ENCODE measurements at regions not wholly inside any gene's neighbourhood (a gene's known extent, or its start where the extent isn't known, plus 50 kb on each side); places are given as distances from the start of the nearest gene placed in this dataset.
"Not testable (repeated sequence)": the region's sequence is repeated elsewhere in the genome, so short reads cannot be mapped to it uniquely, and the experiment has no call there.

- no peak for DNase-seq (ENCODE audit: low spot score)
Measured at GRCh38 chr3:89628856-89629670, 521.6 kb downstream of the EPHA3 start.

GRCh38 chr3:89635137-89635536, 527.7 kb downstream of the EPHA3 start:
- no peak for DNase-seq (ENCODE audit: low spot score)

GRCh38 chr3:89644716-89645115, 537.3 kb downstream of the EPHA3 start:
- DNase-seq (ENCODE audit: low spot score), result no peak

- DNase-seq (ENCODE audit: low spot score), result no peak
Measured at GRCh38 chr3:89649431-89649830, 542.0 kb downstream of the EPHA3 start.

GRCh38 chr3:89654031-89654430, 546.6 kb downstream of the EPHA3 start:
- no peak for DNase-seq (ENCODE audit: low spot score)

- no peak for DNase-seq (ENCODE audit: low spot score)
Measured at GRCh38 chr3:89656388-89656787, 549.0 kb downstream of the EPHA3 start.

GRCh38 chr3:89679686-89680085, 572.3 kb downstream of the EPHA3 start:
- DNase-seq (ENCODE audit: low spot score), result no peak

GRCh38 chr3:89682556-89682955, 575.1 kb downstream of the EPHA3 start:
- DNase-seq (ENCODE audit: low spot score), result no peak

GRCh38 chr3:89685731-89686130, 578.3 kb downstream of the EPHA3 start:
- no peak for DNase-seq (ENCODE audit: low spot score)

GRCh38 chr3:89690646-89691045, 583.2 kb downstream of the EPHA3 start:
- DNase-seq (ENCODE audit: low spot score), result no peak

- DNase-seq (ENCODE audit: low spot score), result no peak
Measured at GRCh38 chr3:89692601-89693000, 585.2 kb downstream of the EPHA3 start.

GRCh38 chr3:89697321-89697916, 590.0 kb downstream of the EPHA3 start:
- DNase-seq (ENCODE audit: low spot score), result no peak

GRCh38 chr3:89698208-89698830, 590.9 kb downstream of the EPHA3 start:
- no peak for DNase-seq (ENCODE audit: low spot score)

GRCh38 chr3:89699229-89699628, 591.8 kb downstream of the EPHA3 start:
- DNase-seq (ENCODE audit: low spot score), result no peak

- DNase-seq (ENCODE audit: low spot score), result no peak
Measured at GRCh38 chr3:89699771-89700170, 592.4 kb downstream of the EPHA3 start.

GRCh38 chr3:89702404-89702803, 595.0 kb downstream of the EPHA3 start:
- DNase-seq (ENCODE audit: low spot score), result no peak

- DNase-seq (ENCODE audit: low spot score), result no peak
Measured at GRCh38 chr3:89713196-89713595, 605.8 kb downstream of the EPHA3 start.

- DNase-seq (ENCODE audit: low spot score), result no peak
Measured at GRCh38 chr3:89714237-89714636, 606.8 kb downstream of the EPHA3 start.

- no peak for DNase-seq (ENCODE audit: low spot score)
Measured at GRCh38 chr3:89740080-89740880, 632.9 kb downstream of the EPHA3 start.

- no peak for DNase-seq (ENCODE audit: low spot score)
Measured at GRCh38 chr3:89740881-89741177, 633.4 kb downstream of the EPHA3 start.

- DNase-seq (ENCODE audit: low spot score), result no peak
Measured at GRCh38 chr3:89742546-89742945, 635.1 kb downstream of the EPHA3 start.

- DNase-seq (ENCODE audit: low spot score), result not testable (repeated sequence)
Measured at GRCh38 chr3:89747541-89748278, 640.3 kb downstream of the EPHA3 start.

Measured in left forelimb (tissue), 1 donor.